HG03521 (cell line): ENCODE measurements at regions not wholly inside any gene's neighbourhood (a gene's known extent, or its start where the extent isn't known, plus 50 kb on each side); places are given as distances from the start of the nearest gene placed in this dataset.

Experiments used
- ATAC-seq: cut with Tn5 transposase; IDR thresholded peaks from one replicate; pipeline ENCODE4 v1.9.1; 2021; ENCODE audit warnings: mild to moderate bottlenecking, moderate library complexity; ENCODE audit not compliant: unreplicated experiment

- no peak for ATAC-seq
Measured at GRCh38 chr18:27235218-27235870, 50.2 kb upstream of the CHST9 start.
